Activated naive CD4-positive, alpha-beta T cell treated with anti-CD3 and anti-CD28 coated beads for 36 hours (primary cell): ENCODE measurements at regions not wholly inside any gene's neighbourhood (a gene's known extent, or its start where the extent isn't known, plus 50 kb on each side); places are given as distances from the start of the nearest gene placed in this dataset.

ENCODE experiments used
- CTCF ChIA-PET: fragments of 350-600 bp; sonication (Branson Sonifier 250); formaldehyde crosslinking; loops from one replicate; lab custom pipeline; 2021; ENCODE audit warnings: antibody characterized with exemption; lab: Charles Lee
- DNase-seq: peaks from one replicate; pipeline ENCODE4 v3.0.0-alpha.2; 2020
- H3K27ac Mint-ChIP-seq: one replicate; pipeline ENCODE4 v1.8.0; 2021; ENCODE audit warnings: mild to moderate bottlenecking, mixed read lengths
- H3K27me3 Mint-ChIP-seq: one replicate; pipeline ENCODE4 v1.8.0; 2021; ENCODE audit warnings: low read depth, mixed read lengths
- H3K36me3 Mint-ChIP-seq: one replicate; pipeline ENCODE4 v1.8.0; 2021; ENCODE audit warnings: low read depth, mixed read lengths
- H3K4me1 Mint-ChIP-seq: one replicate; pipeline ENCODE4 v1.8.0; 2021; ENCODE audit warnings: low read depth, mixed read lengths
- H3K4me3 Mint-ChIP-seq: one replicate; pipeline ENCODE4 v1.8.0; 2021; ENCODE audit warnings: mild to moderate bottlenecking, moderate library complexity, mixed read lengths
- H3K9me3 Mint-ChIP-seq: one replicate; pipeline ENCODE4 v1.8.0; 2021; ENCODE audit warnings: mixed read lengths
- intact Hi-C: fragments of 100-400 bp; cut with micrococcal nuclease; formaldehyde crosslinking; loops from one replicate; pipeline ENCODE4 v1.15.1; 2023

GRCh38 chr16:65509172-65509571 is 387.3 kb upstream of the CDH11 start:
- CTCF ChIA-PET, result no interaction called here
- Mint-ChIP-seq H3K4me1 (no peaks in the 10 kb centered on the region), H3K27ac (no peak overlapping the region), H3K27me3 (no peaks in the 10 kb centered on the region), H3K9me3 (peaks cover 5% of the 10 kb centered on the region), H3K4me3 (no peak overlapping the region), H3K36me3 (no peaks in the 10 kb centered on the region)
- intact Hi-C loops, result no loop called here
- DNase-seq, result no peak

- no peak overlapping the region for H3K4me3 Mint-ChIP-seq
- no peaks in the 10 kb centered on the region for H3K4me1 Mint-ChIP-seq
- no peaks in the 10 kb centered on the region for H3K36me3 Mint-ChIP-seq
- no peak for DNase-seq
- intact Hi-C loops, result no loop called here
- H3K9me3 Mint-ChIP-seq, result no peaks in the 10 kb centered on the region
- H3K27ac Mint-ChIP-seq, result no peak overlapping the region
- H3K27me3 Mint-ChIP-seq, result no peaks in the 10 kb centered on the region
- CTCF ChIA-PET, result no interaction called here
Measured at GRCh38 chr16:65500919-65501318, 379.1 kb upstream of the CDH11 start.

- no peaks in the 10 kb centered on the region for H3K36me3 Mint-ChIP-seq
- no peaks in the 10 kb centered on the region for H3K4me1 Mint-ChIP-seq
- H3K9me3 Mint-ChIP-seq, result no peaks in the 10 kb centered on the region
- DNase-seq, result no peak
- H3K27me3 Mint-ChIP-seq, result no peaks in the 10 kb centered on the region
- no peak overlapping the region for H3K27ac Mint-ChIP-seq
- intact Hi-C loops, result no loop called here
- H3K4me3 Mint-ChIP-seq, result no peak overlapping the region
- CTCF ChIA-PET, result no interaction called here
Measured at GRCh38 chr16:65500007-65500406, 378.1 kb upstream of the CDH11 start.

GRCh38 chr16:65499566-65499965 is 377.7 kb upstream of the CDH11 start:
- intact Hi-C loops, result no loop called here
- CTCF ChIA-PET, result no interaction called here
- Mint-ChIP-seq H3K36me3 (no peaks in the 10 kb centered on the region), H3K4me1 (no peaks in the 10 kb centered on the region), H3K27me3 (no peaks in the 10 kb centered on the region), H3K27ac (no peak overlapping the region), H3K4me3 (no peak overlapping the region), H3K9me3 (no peaks in the 10 kb centered on the region)
- no peak for DNase-seq

- Mint-ChIP-seq H3K9me3 (no peaks in the 10 kb centered on the region), H3K36me3 (no peaks in the 10 kb centered on the region), H3K27me3 (no peaks in the 10 kb centered on the region), H3K4me1 (no peaks in the 10 kb centered on the region), H3K27ac (no peak overlapping the region), H3K4me3 (no peak overlapping the region)
- intact Hi-C loops, result no loop called here
- DNase-seq, result no peak
- CTCF ChIA-PET, result no interaction called here
Measured at GRCh38 chr16:65497571-65497970, 375.7 kb upstream of the CDH11 start.

GRCh38 chr16:65495106-65495505 is 373.2 kb upstream of the CDH11 start:
- Mint-ChIP-seq H3K9me3 (peaks cover 3% of the 10 kb centered on the region), H3K27ac (no peak overlapping the region), H3K4me1 (no peaks in the 10 kb centered on the region), H3K36me3 (no peaks in the 10 kb centered on the region), H3K4me3 (no peak overlapping the region), H3K27me3 (no peaks in the 10 kb centered on the region)
- intact Hi-C loops, result no loop called here
- CTCF ChIA-PET, result no interaction called here
- no peak for DNase-seq

GRCh38 chr16:65494609-65495008 is 372.7 kb upstream of the CDH11 start:
- Mint-ChIP-seq H3K4me3 (no peak overlapping the region), H3K36me3 (no peaks in the 10 kb centered on the region), H3K4me1 (no peaks in the 10 kb centered on the region), H3K9me3 (peaks cover 3% of the 10 kb centered on the region), H3K27me3 (no peaks in the 10 kb centered on the region), H3K27ac (no peak overlapping the region)
- CTCF ChIA-PET, result no interaction called here
- intact Hi-C loops, result no loop called here
- no peak for DNase-seq

- no peaks in the 10 kb centered on the region for H3K27me3 Mint-ChIP-seq
- H3K4me3 Mint-ChIP-seq, result no peak overlapping the region
- DNase-seq, result no peak
- H3K9me3 Mint-ChIP-seq, result peaks cover 3% of the 10 kb centered on the region
- CTCF ChIA-PET, result no interaction called here
- H3K36me3 Mint-ChIP-seq, result no peaks in the 10 kb centered on the region
- H3K4me1 Mint-ChIP-seq, result no peaks in the 10 kb centered on the region
- no peak overlapping the region for H3K27ac Mint-ChIP-seq
- intact Hi-C loops, result no loop called here
Measured at GRCh38 chr16:65494080-65494479, 372.2 kb upstream of the CDH11 start.

- no peak for DNase-seq
- no peaks in the 10 kb centered on the region for H3K4me1 Mint-ChIP-seq
- CTCF ChIA-PET, result no interaction called here
- no peak overlapping the region for H3K4me3 Mint-ChIP-seq
- intact Hi-C loops, result no loop called here
- no peaks in the 10 kb centered on the region for H3K36me3 Mint-ChIP-seq
- peaks cover 7% of the 10 kb centered on the region for H3K9me3 Mint-ChIP-seq
- H3K27ac Mint-ChIP-seq, result no peak overlapping the region
- H3K27me3 Mint-ChIP-seq, result no peaks in the 10 kb centered on the region
Measured at GRCh38 chr16:65490286-65490685, 368.4 kb upstream of the CDH11 start.

- no peak overlapping the region for H3K4me3 Mint-ChIP-seq
- intact Hi-C loops, result no loop called here
- DNase-seq, result no peak
- H3K9me3 Mint-ChIP-seq, result peaks cover 7% of the 10 kb centered on the region
- H3K27ac Mint-ChIP-seq, result no peak overlapping the region
- no peaks in the 10 kb centered on the region for H3K36me3 Mint-ChIP-seq
- H3K4me1 Mint-ChIP-seq, result no peaks in the 10 kb centered on the region
- H3K27me3 Mint-ChIP-seq, result no peaks in the 10 kb centered on the region
- CTCF ChIA-PET, result no interaction called here
Measured at GRCh38 chr16:65489531-65490023, 367.7 kb upstream of the CDH11 start.

GRCh38 chr16:65487231-65487630 is 365.4 kb upstream of the CDH11 start:
- H3K27me3 Mint-ChIP-seq, result no peaks in the 10 kb centered on the region
- intact Hi-C loops, result no loop called here
- no peak overlapping the region for H3K27ac Mint-ChIP-seq
- no peaks in the 10 kb centered on the region for H3K4me1 Mint-ChIP-seq
- CTCF ChIA-PET, result no interaction called here
- H3K36me3 Mint-ChIP-seq, result no peaks in the 10 kb centered on the region
- H3K4me3 Mint-ChIP-seq, result no peak overlapping the region
- DNase-seq, result no peak
- H3K9me3 Mint-ChIP-seq, result peaks cover 7% of the 10 kb centered on the region

GRCh38 chr16:65481956-65482355 is 360.1 kb upstream of the CDH11 start:
- Mint-ChIP-seq H3K4me3 (no peak overlapping the region), H3K4me1 (no peaks in the 10 kb centered on the region), H3K27me3 (no peaks in the 10 kb centered on the region), H3K36me3 (no peaks in the 10 kb centered on the region), H3K9me3 (peaks cover 2% of the 10 kb centered on the region), H3K27ac (no peak overlapping the region)
- DNase-seq, result no peak
- CTCF ChIA-PET, result no interaction called here
- intact Hi-C loops, result no loop called here

- H3K27me3 Mint-ChIP-seq, result no peaks in the 10 kb centered on the region
Measured at GRCh38 chr16:65480281-65481091, 358.6 kb upstream of the CDH11 start.

More at GRCh38 chr16:65480281-65481091, 358.6 kb upstream of the CDH11 start:
- no peak for DNase-seq
- H3K9me3 Mint-ChIP-seq, result peaks cover 2% of the 10 kb centered on the region
- no peak overlapping the region for H3K4me3 Mint-ChIP-seq
- H3K27ac Mint-ChIP-seq, result no peak overlapping the region
- intact Hi-C loops, result no loop called here
- no peaks in the 10 kb centered on the region for H3K4me1 Mint-ChIP-seq
- H3K36me3 Mint-ChIP-seq, result no peaks in the 10 kb centered on the region
- CTCF ChIA-PET, result no interaction called here
